GM18507 (cell line): ENCODE measurements at regions not wholly inside any gene's neighbourhood (a gene's known extent, or its start where the extent isn't known, plus 50 kb on each side); places are given as distances from the start of the nearest gene placed in this dataset.

Source experiments
- DNase-seq: peaks from one replicate; pipeline ENCODE4 v3.0.0; 2011; ENCODE audit warnings: low read depth; ENCODE audit not compliant: insufficient read length; ENCODE audit errors: extremely low spot score
- FAIRE-seq: peaks from 2 replicates; lab custom pipeline; 2011; peaks lifted over from hg19 to GRCh38; lab: Jason Lieb, UNC

DNA sequence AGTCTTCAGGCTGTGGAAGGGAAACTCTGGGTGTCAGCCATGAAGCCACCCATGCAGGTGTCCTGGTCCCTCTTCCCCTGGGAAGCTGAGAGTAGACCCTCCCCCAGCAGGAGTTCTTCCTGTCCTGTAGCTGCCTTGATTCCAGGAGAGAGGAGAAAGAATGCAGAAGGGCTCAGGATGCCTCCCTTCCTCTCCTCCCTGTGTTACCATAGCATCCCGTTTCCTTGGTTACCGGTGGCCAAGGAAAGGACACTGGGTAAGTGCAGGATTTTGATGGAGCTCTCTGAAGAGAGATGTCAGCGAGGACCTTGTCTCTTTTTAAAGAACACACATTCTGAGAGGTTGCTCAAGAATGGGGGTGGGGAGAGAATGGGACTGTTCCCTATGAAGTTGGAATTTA is 304.1 kb upstream of the N4BP1 start:
- DNase-seq (no peak), FAIRE-seq (no peak)

DNA sequence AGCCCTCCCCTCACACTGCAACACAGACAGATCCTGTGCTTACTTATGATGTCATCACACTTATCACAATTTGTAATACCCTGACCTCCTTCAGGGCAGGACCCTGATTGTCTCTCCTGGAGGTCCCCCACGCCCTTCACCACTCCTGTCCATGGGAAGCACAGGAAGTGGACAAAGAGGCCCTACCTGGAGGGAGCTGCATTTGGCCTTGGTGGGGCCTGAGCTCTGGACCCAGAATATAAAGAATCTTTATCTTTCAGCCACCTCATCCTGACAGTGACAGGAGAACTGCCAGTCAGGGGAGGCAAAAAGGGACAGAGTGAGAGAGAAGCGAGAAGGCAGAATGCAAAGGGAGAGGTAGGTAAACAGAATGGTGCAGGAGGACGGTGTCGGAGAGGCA is 303.4 kb upstream of the N4BP1 start:
- FAIRE-seq = no peak
- DNase-seq = no peak

DNA sequence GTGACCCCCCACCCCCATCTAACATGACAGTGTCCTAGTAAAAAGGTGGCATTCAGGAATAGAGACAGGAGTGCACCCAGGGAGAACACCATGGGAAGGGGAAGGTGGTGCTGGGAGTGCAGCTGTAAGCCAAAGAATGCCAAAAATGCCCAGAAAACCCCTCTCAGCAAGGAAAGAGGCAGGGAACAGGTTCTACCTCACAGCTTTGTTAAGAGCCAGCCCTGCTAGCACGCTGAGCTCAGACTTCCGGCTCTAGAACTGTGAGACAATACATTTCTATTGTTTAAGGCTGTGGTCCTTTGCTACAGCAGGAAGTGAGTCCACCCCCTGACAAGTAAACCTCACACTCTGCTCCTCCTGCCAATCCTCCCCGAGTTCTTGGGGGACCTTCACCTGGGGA is 302.4 kb upstream of the N4BP1 start:
- FAIRE-seq (no peak), DNase-seq (no peak)

DNA sequence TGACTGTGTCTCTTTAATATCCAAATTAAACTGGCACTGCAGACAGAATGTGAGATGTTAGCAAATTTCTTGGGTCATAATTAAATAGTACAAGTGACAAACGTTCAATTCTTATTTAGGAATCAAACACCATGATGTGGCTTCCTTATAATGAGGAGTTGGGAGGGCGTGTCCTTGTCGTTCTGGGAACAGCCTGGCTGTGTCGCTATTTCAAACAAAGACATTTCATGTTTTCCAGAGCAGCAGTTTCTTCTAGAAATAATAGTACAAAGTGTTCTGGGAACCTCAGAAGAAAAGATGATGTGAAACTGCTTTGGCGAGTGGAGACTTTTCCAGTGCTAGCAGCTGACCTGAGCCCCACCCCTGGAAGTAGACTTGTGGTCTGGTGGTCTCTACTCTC is 301.7 kb upstream of the N4BP1 start:
- FAIRE-seq = no peak
- DNase-seq = no peak

DNA sequence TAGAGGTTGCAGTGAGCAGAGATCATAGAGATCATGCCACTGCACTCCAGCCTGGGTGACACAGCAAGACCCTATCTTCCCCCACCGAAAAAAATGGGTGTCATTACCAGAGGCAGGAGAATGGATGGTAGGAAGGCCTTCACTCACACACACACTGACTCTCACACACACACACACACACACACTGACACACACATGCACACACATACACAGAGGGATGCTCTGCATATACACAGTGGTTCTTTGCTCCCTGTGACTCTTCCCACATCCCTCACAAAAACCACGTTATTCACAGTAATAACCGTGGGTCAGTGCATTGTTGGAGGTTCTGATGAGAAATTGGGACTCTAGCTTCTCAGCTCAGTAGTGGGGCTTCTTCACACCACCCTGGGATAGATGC is 300.2 kb upstream of the N4BP1 start:
- FAIRE-seq (no peak), DNase-seq (no peak)

DNA sequence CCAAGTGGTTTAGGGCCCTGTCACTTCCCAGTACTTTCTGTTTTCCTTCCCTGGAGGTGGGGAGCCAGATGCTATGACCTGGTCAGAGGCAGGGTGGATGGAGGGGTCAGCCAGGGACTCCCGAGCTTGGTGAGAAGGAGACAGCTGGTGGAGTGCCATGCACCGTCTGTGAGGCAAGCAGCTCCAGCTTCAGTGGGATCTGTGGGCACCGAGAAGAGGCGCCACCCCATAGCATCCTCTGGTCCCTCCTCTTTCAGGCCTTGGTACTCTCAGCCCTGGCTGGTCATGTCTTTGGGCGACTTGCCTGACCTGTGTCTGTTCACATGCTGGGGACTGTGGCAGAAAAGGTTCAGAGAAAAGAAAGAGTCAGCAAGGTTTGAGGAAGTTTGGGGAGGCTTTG is 299.3 kb upstream of the N4BP1 start:
- DNase-seq = no peak
- no peak for FAIRE-seq

DNA sequence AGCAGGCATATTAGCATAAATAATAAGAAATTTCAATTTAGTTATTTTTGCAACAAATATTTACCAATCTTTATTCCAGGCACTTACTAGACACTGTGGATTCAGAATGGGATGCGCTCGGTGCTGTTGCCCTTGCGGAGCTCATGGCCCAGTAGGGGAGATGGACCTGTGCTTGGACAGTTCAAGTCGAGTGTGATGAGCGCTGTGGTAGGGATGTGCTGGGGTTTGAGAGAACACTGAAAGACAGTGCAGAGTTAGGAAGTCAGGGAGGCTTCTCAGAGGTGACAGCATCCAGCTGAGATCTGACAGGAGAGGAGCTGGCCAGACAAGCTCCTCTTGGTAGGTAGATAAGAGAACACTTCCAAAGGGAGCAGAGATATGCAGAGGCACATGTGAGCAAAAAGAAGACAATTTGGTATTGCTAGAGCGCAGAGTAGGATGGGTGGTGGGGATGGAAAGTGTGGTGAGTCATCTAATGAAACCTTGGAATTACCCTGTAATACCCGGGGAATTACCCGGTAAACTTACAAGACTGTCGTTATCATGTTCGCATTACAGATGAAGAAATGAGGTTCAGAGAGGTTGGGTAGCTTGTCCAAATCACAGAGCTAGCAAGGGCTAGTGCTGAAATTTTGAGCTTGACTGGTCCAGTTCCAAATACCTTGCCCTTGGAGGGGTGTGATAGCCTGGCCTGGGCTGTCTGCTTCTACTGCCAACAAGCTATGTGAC is 298.1 kb upstream of the N4BP1 start:
- no peak for DNase-seq
- peak; percentile 62 for FAIRE-seq

DNA sequence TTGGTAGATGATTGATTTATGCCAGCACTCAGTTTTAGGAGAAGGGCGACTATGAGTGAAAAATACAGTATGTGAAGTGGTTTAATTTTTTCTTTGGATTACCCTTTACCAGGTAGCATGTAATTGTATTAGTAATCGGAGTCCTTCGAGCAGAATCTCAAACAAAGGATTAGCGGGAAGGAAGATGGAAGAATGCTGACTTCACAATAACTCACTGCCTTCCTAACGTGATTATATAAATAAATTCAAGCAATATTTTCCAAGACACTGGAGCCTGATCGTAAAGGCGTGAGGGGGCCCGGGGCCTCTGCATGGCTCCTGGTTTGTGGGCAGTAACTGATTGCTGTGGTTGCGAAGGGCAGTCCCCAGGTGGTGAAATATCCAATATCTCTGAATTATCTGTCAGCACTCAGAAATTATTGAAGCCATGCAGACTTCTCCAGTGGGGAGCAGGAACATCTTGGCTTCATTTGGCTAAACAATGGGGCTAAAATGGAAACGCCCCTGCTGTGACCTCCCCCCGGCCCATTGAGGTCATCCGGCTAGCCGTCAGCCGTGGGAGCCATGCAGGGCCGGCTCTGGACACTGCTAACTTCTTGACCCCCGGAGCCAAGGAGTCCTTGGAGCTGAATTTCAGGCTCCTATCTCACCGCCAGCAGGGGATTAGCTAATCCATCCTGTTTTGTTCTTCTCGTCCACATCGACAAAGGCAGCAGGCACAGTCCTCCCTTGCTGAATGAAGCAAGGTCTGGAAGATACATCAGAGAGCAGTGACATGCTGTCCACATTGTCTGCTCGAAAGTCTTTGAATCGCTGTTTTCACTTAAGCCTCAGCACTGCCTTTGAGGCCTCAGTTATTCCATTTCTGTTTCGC is 295.9 kb upstream of the N4BP1 start:
- no peak for DNase-seq
- FAIRE-seq = no peak

DNA sequence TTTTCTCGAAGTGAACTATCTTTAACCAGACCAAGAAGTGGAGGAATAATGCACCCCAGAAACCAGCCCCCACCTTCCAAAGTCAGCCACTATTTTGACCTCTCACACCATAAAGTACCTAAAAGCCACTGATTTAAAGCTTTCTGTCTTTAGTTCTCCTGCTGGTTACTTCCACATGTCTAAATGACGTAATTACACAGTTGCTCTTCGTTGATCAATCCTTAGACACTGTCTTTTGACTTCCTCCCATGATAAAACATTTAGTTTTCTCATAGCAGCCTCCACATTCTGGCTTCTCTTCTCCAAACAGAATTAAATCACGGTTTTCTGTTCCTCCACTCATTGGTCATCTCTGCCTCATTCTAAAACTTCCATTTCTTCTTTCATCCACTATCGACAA is 294.4 kb upstream of the N4BP1 start:
- FAIRE-seq (no peak), DNase-seq (no peak)

DNA sequence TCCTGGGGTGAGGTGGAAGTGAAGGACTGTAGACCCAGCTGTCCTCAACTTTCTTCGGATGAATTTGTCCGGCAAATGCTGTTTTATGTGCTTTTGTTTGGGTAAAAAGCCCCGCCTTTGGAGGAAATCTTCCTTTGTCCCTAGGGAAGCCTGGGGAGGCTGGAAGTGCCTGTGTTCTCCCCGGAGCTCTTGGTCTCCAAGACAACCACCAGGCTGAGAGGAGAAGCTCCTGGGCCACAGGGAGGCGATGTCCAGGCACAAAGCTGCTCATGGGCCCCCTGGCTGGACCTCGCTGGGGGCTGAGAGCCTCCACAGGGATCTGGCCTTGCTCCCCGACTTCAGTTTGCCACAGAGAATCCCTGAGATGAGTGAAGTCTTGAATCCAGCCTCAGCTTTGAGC is 293.1 kb upstream of the N4BP1 start:
- no peak for FAIRE-seq
- no peak for DNase-seq

DNA sequence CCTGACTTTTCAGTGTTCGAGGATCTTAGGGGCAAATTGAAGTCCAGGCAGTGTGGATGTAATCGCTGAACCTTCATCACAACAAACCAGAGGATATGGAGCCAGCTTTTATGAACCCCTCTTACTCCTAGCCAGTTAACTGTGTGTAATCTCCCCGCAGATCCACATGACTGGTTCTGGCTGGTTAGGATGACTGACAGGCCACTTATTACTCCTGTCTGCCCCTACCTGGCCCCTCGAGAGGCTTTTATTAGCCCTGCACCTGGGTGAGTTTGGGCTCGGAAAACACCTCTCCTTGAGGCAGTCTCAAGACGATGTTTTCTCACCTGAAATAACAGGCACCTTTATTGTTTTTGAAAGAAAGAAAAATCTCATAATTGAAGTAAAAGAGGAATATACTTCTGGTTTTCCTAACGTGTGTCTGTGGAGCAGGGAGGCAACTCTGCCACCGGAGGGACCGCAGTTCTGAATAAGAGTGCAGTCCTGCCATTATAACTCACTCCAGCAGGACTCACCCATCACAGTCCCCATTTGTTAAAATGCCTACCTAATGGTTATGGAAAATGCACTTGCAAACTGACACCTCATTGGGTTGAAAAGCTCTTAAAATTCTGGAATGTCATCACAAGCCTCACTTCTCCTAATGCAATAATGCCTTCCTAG is 291.9 kb upstream of the N4BP1 start:
- no peak for DNase-seq
- FAIRE-seq = no peak

DNA sequence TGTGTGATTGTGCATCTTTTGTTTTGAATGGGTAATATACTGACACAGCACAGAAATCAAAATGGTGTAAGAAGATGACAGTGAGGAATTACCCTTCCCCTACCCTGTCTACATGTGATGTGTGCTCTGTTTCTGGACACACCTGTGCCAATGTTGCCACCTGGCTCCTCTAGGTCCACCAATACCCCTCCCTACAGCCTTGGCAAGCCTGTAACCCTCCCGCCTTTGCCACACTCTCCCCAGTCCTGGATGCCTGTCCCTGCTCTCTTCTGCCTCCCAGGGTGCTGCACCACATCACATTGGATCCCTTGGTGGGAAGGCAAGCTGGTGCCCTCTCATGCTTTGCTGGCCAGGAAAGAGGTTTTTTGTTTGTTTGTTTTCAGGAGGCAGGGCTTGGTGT is 289.5 kb upstream of the N4BP1 start:
- FAIRE-seq = no peak
- DNase-seq = no peak

DNA sequence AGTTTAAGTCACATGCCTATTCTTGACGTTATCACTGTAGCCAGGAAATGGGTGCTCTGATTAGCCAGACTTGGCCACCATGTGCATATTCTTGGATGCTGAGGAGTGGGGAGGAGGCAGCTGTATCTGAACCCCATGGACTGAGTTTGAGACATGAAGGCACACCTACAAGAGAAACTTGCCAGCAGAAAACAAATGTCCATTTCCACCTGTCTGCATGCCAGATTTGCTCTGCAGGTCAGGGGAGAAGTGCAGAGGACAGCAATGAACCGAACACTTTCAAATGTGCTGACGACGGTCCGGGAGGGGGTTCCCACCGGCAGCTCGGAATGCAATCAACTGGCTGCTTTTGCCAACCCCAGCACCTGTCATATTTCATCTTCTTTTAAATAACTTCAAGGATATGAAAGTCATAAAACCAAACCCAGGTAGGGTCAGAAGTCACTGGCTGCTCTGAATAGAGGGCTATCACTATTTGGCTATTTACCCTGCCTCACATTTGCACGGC is 287.8 kb upstream of the N4BP1 start:
- DNase-seq = no peak
- FAIRE-seq = no peak

DNA sequence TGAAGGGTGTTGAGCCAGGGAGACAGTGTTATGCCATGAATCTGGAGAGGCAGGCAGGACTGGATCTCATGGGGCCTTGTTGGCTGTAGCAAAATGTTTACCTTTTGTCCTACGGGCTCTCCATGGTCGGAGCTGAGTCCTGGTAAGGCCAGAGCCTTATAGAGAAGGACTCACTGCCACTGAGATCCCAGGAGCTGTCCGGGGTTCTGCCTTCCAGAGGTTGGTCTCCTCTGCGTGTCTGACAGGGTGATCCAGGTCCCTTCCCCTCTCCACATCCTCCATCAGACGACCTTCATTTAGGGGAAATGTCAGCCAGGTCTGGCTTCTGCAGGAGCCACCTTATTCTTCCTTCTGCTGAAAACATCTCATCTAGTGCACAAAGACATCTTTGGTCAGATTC is 285.2 kb upstream of the N4BP1 start:
- FAIRE-seq (no peak), DNase-seq (no peak)

DNA sequence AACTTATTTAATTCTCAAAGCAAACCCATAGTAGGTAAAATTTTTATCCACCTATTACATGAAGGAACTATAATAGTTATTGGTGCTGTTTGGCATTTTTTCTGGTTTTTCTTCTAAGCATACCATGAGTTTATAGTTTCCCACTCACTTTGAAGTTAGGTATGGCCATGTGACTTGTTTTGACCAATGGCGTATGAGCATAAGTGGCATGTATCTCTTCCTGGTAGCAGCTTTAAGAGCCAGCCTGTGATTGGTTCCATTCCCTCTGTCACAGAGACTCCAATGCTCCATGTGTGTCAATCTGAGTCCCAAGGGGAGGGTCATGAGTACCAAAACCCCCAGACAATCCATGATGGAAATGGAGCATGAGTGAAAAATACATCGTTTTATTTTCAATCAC is 282.9 kb upstream of the N4BP1 start:
- no peak for FAIRE-seq
- no peak for DNase-seq

DNA sequence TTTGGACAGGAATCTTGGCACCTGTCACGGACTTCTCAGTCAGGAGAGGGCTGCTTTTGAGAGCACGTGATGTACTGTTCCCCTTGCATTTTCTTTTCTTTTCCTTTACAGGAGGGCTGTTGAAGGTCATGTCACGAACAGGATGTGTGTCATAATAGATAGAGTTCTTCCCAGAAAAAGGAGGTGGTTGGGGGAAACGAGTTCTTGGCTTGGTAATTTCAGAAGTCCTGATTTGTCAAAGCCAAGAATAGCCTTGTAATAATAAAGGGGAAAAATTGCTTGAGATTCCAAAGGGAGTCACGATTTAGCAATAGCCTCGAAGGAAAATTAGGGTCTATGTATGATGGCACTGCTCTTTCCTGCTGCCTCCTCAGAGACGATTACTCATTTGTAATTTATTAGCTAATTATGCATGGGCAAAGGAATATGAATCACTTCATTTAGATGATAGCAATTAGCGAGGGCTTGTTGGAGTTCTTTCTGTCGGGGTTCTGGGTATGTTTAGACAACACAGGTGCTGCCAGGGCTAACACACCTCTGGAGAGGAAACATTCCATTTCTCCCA is 277.7 kb upstream of the N4BP1 start:
- FAIRE-seq = no peak
- DNase-seq = no peak

DNA sequence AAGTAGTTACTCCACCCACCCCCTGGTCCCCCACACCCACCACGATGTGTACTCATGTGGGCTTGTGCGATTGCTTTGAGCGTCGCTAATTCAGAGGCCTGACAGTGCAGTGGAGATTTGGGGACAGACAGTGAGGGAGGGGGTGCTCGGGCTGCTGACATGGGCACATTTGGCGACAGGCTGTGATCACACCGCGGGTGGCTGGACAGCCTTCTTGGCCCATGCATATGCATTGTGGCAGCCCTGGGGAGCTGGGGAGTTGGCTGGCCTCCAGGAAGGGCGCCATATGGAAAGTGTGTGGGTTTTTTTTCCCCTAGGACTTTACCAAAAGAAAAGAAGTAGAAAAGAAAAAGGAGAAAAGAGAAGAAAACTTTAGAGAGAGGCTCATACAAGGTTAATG is 275.5 kb upstream of the N4BP1 start:
- no peak for FAIRE-seq
- DNase-seq = no peak

DNA sequence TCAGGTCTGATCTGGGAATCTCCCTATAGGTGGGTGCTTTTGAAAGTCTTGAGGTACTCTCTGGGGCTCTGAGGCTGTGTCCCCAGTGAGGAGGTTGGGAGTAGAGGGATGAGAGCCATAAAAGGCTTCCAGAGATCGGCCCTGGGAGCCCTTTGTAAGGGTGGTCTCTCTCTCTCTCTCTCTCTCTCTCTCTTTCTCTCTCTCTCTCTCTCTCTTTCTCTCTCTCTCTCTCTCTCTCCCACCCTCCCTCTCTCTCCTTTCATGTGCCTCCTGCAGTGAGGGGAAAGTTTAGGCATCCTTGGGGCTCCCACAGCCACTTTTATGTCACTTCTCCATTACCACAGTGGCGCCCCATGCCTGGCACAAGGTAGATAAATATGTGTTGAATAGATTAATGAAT is 271.3 kb upstream of the N4BP1 start:
- FAIRE-seq = no peak

DNA sequence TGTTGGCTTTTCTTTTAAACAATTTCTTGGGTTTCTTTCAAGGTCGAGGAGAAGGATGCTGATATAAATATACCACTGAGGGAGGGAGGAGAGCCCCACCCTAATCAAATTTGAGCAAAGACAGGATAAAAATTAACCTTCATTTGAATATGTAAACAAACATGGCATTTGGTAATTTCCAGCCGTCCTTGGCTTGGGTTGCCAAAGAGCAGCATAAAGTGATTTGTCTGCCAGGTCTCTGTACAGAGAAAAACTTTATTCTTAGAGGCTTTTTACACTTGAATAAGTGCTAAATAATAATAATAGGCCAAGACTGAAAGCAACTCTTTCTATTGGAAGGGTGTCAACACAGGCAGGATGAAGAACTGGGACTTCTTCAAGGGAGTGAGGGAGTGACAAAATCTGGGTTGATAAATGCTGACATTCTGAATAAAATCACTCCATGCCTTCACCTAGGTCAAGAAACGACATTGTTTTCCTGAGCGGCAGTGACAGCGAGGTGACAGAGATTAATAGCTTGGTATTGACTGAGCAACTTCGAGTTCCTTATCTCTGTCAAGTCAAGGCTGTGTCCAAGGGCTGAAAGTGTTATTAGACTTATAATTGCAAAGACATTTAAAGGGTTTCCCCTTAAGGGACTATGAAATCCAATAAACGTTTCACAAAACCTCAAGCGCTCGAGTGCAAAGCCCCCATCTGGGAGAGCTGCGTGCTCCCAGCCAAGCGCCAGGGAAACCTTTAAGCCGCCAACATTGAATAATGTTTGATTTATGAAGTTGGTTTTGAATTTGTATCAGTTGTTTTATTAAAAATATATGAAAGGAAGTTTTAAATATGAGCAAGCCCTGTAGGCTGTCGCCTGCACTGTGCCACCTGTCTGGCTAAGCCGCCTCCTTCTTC is 269.5 kb upstream of the N4BP1 start:
- no peak for DNase-seq
- no peak for FAIRE-seq

More for the DNA sequence above, 271.3 kb upstream of the N4BP1 start:
- no peak for DNase-seq
